ENCODE measurements at regions not wholly inside any gene's neighbourhood (a gene's known extent, or its start where the extent isn't known, plus 50 kb on each side); places are given as distances from the start of the nearest gene placed in this dataset.

- TF ChIP-seq CTCF (IDR thresholded peaks at IDR 0.05; ENCODE audit: insufficient read depth, low read depth, low read length, missing control alignments), result no peak
- no peak overlapping the region for H3K4me3 ChIP-seq (ENCODE audit: low read length)
These were observed 179.9 kb downstream of the NPHP4 start for GRCh38 chr1:5812295-5812694.

GRCh38 chr1:5811419-5811818 is 180.8 kb downstream of the NPHP4 start:
- DNase-seq (ENCODE audit: low read depth), result no peak
- TF ChIP-seq CTCF (IDR thresholded peaks at IDR 0.05; ENCODE audit: insufficient read depth, low read depth, low read length, missing control alignments), result no peak
- no peak overlapping the region for H3K4me3 ChIP-seq (ENCODE audit: low read length)

More at GRCh38 chr1:5812295-5812694, 179.9 kb downstream of the NPHP4 start:
- DNase-seq (ENCODE audit: low read depth), result no peak

- no peak overlapping the region for H3K4me3 ChIP-seq (ENCODE audit: low read length)
These were observed 181.5 kb downstream of the NPHP4 start for GRCh38 chr1:5810553-5811270.

GRCh38 chr1:5810131-5810530 is 182.1 kb downstream of the NPHP4 start:
- no peak for DNase-seq (ENCODE audit: low read depth)
- TF ChIP-seq CTCF (IDR thresholded peaks at IDR 0.05; ENCODE audit: insufficient read depth, low read depth, low read length, missing control alignments), result no peak
- no peak overlapping the region for H3K4me3 ChIP-seq (ENCODE audit: low read length)

More at GRCh38 chr1:5810553-5811270, 181.5 kb downstream of the NPHP4 start:
- no peak for DNase-seq (ENCODE audit: low read depth)
- no peak for TF ChIP-seq CTCF (IDR thresholded peaks at IDR 0.05; ENCODE audit: insufficient read depth, low read depth, low read length, missing control alignments)

- no peak overlapping the region for H3K4me3 ChIP-seq (ENCODE audit: low read length)
- no peak for TF ChIP-seq CTCF (IDR thresholded peaks at IDR 0.05; ENCODE audit: insufficient read depth, low read depth, low read length, missing control alignments)
- DNase-seq (ENCODE audit: low read depth), result no peak
These were observed 182.9 kb downstream of the NPHP4 start for GRCh38 chr1:5809207-5809788.

GRCh38 chr1:5803851-5804250 is 188.4 kb downstream of the NPHP4 start:
- TF ChIP-seq CTCF (IDR thresholded peaks at IDR 0.05; ENCODE audit: insufficient read depth, low read depth, low read length, missing control alignments), result no peak
- no peak for DNase-seq (ENCODE audit: low read depth)
- no peak overlapping the region for H3K4me3 ChIP-seq (ENCODE audit: low read length)

- TF ChIP-seq CTCF (IDR thresholded peaks at IDR 0.05; ENCODE audit: insufficient read depth, low read depth, low read length, missing control alignments), result no peak
- no peak for DNase-seq (ENCODE audit: low read depth)
- no peak overlapping the region for H3K4me3 ChIP-seq (ENCODE audit: low read length)
These were observed 189.6 kb downstream of the NPHP4 start for GRCh38 chr1:5802606-5803005.
